HepG2 (cell line): ENCODE measurements at regions not wholly inside any gene's neighbourhood (a gene's known extent, or its start where the extent isn't known, plus 50 kb on each side); places are given as distances from the start of the nearest gene placed in this dataset.

ENCODE experiments used
- KDM6A ChIP-seq: IDR thresholded peaks from 2 replicates; pipeline ENCODE4 v1.6.1; 2016; ENCODE audit warnings: low read depth
- TBX2 ChIP-seq: sonication (generic); formaldehyde crosslinking; IDR thresholded peaks from 2 replicates; pipeline ENCODE4 v1.5.0; 2020; ENCODE audit warnings: missing genetic modification reagents, mild to moderate bottlenecking, borderline replicate concordance
- TCF7 ChIP-seq: sonication (generic); IDR thresholded peaks from 2 replicates; pipeline ENCODE4 v1.6.1; 2016; ENCODE audit warnings: antibody characterized with exemption, low read depth
- YEATS4 ChIP-seq: sonication (generic); formaldehyde crosslinking; IDR thresholded peaks from 2 replicates; pipeline ENCODE4 v1.4.0; 2020; ENCODE audit warnings: missing genetic modification reagents, borderline replicate concordance
- ZFX ChIP-seq: sonication (generic); formaldehyde crosslinking; IDR thresholded peaks from 2 replicates; pipeline ENCODE4 v1.4.0; 2020; ENCODE audit warnings: mild to moderate bottlenecking, low read depth, missing genetic modification reagents, moderate library complexity
- ZNF615 ChIP-seq: sonication (generic); formaldehyde crosslinking; IDR thresholded peaks from 2 replicates; pipeline ENCODE4 v1.5.0; 2020; ENCODE audit warnings: mild to moderate bottlenecking, missing genetic modification reagents, borderline replicate concordance
- TF ChIP-seq, protein P1 (sequence below): sonication (generic); formaldehyde crosslinking; IDR thresholded peaks from 2 replicates; pipeline ENCODE4 v1.5.0; 2020; ENCODE audit warnings: mild to moderate bottlenecking, missing genetic modification reagents, moderate library complexity
- TF ChIP-seq, protein P2 (sequence below): sonication (generic); formaldehyde crosslinking; IDR thresholded peaks from 2 replicates; pipeline ENCODE4 v1.8.1; 2022; ENCODE audit warnings: low read depth, mild to moderate bottlenecking, missing genetic modification reagents
- TF ChIP-seq, protein P3 (sequence below): sonication (generic); formaldehyde crosslinking; IDR thresholded peaks from 2 replicates; pipeline ENCODE4 v1.4.0; 2020; ENCODE audit warnings: mild to moderate bottlenecking, missing genetic modification reagents
- TF ChIP-seq, protein P4 (sequence below): sonication (generic); formaldehyde crosslinking; IDR thresholded peaks from 2 replicates; pipeline ENCODE4 v1.4.0; 2020; ENCODE audit warnings: missing genetic modification reagents
- TF ChIP-seq, protein P5 (sequence below): sonication (generic); formaldehyde crosslinking; IDR thresholded peaks from 2 replicates; pipeline ENCODE4 v1.4.0; 2020; ENCODE audit warnings: missing genetic modification reagents
- TF ChIP-seq, protein P6 (sequence below): sonication (generic); formaldehyde crosslinking; IDR thresholded peaks from 2 replicates; pipeline ENCODE4 v1.4.0; 2020; ENCODE audit warnings: low read depth, missing genetic modification reagents

DNA sequence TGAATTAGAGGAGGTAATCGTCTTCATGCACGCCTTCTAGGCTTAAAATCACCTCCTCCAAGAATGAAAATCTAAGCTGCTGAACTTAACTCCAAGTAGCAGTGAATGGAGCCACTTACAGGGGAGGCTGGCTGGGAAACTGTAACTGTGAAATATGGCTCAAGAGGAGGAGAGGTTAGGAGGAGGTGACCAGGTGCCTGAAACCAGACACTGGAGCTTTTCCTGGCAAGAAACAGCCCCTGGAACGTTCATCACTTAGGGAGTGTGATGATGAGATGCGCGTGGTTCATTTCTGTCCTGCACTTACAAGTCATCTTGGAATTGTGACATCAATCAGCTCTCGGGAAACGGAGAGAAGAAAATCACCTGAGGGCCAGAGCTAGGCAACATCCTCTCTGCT is 62.3 kb upstream of the TMEM132C start:
- TF ChIP-seq, protein P1, sequence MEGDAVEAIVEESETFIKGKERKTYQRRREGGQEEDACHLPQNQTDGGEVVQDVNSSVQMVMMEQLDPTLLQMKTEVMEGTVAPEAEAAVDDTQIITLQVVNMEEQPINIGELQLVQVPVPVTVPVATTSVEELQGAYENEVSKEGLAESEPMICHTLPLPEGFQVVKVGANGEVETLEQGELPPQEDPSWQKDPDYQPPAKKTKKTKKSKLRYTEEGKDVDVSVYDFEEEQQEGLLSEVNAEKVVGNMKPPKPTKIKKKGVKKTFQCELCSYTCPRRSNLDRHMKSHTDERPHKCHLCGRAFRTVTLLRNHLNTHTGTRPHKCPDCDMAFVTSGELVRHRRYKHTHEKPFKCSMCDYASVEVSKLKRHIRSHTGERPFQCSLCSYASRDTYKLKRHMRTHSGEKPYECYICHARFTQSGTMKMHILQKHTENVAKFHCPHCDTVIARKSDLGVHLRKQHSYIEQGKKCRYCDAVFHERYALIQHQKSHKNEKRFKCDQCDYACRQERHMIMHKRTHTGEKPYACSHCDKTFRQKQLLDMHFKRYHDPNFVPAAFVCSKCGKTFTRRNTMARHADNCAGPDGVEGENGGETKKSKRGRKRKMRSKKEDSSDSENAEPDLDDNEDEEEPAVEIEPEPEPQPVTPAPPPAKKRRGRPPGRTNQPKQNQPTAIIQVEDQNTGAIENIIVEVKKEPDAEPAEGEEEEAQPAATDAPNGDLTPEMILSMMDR (CRISPR knock-in tag), result no peak
- TF ChIP-seq KDM6A, result no peak
- TF ChIP-seq, protein P2, sequence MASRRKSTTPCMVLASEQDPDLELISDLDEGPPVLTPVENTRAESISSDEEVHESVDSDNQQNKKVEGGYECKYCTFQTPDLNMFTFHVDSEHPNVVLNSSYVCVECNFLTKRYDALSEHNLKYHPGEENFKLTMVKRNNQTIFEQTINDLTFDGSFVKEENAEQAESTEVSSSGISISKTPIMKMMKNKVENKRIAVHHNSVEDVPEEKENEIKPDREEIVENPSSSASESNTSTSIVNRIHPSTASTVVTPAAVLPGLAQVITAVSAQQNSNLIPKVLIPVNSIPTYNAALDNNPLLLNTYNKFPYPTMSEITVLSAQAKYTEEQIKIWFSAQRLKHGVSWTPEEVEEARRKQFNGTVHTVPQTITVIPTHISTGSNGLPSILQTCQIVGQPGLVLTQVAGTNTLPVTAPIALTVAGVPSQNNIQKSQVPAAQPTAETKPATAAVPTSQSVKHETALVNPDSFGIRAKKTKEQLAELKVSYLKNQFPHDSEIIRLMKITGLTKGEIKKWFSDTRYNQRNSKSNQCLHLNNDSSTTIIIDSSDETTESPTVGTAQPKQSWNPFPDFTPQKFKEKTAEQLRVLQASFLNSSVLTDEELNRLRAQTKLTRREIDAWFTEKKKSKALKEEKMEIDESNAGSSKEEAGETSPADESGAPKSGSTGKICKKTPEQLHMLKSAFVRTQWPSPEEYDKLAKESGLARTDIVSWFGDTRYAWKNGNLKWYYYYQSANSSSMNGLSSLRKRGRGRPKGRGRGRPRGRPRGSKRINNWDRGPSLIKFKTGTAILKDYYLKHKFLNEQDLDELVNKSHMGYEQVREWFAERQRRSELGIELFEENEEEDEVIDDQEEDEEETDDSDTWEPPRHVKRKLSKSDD (CRISPR knock-in tag), result no peak
- TF ChIP-seq, protein P3, sequence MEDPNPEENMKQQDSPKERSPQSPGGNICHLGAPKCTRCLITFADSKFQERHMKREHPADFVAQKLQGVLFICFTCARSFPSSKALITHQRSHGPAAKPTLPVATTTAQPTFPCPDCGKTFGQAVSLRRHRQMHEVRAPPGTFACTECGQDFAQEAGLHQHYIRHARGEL (CRISPR knock-in tag), result no peak
- TF ChIP-seq, protein P4, sequence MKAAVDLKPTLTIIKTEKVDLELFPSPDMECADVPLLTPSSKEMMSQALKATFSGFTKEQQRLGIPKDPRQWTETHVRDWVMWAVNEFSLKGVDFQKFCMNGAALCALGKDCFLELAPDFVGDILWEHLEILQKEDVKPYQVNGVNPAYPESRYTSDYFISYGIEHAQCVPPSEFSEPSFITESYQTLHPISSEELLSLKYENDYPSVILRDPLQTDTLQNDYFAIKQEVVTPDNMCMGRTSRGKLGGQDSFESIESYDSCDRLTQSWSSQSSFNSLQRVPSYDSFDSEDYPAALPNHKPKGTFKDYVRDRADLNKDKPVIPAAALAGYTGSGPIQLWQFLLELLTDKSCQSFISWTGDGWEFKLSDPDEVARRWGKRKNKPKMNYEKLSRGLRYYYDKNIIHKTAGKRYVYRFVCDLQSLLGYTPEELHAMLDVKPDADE (CRISPR knock-in tag), result no peak
- TF ChIP-seq YEATS4 (CRISPR knock-in tag), result no peak
- no peak for TF ChIP-seq TCF7
- no peak for TF ChIP-seq ZFX (CRISPR knock-in tag)
- TF ChIP-seq, protein P5, sequence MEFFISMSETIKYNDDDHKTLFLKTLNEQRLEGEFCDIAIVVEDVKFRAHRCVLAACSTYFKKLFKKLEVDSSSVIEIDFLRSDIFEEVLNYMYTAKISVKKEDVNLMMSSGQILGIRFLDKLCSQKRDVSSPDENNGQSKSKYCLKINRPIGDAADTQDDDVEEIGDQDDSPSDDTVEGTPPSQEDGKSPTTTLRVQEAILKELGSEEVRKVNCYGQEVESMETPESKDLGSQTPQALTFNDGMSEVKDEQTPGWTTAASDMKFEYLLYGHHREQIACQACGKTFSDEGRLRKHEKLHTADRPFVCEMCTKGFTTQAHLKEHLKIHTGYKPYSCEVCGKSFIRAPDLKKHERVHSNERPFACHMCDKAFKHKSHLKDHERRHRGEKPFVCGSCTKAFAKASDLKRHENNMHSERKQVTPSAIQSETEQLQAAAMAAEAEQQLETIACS, result no peak
- no peak for TF ChIP-seq ZNF615 (CRISPR knock-in tag)
- TF ChIP-seq, protein P6, sequence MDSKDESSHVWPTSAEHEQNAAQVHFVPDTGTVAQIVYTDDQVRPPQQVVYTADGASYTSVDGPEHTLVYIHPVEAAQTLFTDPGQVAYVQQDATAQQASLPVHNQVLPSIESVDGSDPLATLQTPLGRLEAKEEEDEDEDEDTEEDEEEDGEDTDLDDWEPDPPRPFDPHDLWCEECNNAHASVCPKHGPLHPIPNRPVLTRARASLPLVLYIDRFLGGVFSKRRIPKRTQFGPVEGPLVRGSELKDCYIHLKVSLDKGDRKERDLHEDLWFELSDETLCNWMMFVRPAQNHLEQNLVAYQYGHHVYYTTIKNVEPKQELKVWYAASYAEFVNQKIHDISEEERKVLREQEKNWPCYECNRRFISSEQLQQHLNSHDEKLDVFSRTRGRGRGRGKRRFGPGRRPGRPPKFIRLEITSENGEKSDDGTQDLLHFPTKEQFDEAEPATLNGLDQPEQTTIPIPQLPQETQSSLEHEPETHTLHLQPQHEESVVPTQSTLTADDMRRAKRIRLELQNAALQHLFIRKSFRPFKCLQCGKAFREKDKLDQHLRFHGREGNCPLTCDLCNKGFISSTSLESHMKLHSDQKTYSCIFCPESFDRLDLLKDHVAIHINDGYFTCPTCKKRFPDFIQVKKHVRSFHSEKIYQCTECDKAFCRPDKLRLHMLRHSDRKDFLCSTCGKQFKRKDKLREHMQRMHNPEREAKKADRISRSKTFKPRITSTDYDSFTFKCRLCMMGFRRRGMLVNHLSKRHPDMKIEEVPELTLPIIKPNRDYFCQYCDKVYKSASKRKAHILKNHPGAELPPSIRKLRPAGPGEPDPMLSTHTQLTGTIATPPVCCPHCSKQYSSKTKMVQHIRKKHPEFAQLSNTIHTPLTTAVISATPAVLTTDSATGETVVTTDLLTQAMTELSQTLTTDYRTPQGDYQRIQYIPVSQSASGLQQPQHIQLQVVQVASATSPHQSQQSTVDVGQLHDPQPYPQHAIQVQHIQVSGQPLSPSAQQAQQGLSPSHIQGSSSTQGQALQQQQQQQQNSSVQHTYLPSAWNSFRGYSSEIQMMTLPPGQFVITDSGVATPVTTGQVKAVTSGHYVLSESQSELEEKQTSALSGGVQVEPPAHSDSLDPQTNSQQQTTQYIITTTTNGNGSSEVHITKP (CRISPR knock-in tag), result no peak
- no peak for TF ChIP-seq TBX2 (CRISPR knock-in tag)
